ENCODE measurements at regions not wholly inside any gene's neighbourhood (a gene's known extent, or its start where the extent isn't known, plus 50 kb on each side); places are given as distances from the start of the nearest gene placed in this dataset.

DNA sequence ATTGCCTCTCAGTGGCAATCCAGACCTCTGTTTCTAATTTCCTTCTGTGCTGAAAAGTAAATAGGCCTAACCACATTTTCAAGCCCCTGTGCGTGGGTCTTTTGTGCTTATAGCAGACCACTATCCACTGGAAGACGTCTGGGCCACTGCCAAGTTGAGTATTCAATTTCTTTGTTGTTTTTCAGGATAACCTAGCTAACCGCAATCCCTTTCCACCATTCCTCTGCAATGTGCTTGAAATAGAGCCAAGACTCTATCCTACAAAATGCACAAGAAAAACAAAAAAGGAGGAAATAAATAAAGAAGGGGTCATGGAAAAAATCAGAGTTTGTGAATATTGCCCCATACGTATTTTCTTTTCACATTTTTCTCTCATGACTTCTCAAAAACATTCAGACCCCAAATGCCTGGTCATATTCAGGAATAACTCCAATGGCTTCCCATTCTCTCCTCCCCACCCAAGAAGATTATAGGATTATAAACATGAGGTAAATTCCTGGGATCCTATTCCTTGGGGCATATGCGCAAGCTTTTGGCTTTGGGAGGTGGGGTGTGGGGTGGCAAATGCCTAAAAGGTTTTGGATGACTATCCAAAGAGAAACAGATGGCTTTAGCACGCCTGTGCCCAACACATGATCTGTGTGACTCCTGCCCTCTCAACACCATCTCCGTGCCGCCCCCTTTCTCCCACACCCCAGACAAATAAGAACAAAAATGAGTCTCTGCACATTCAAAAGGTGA, 217.9 kb upstream of the THBS1 start:
- no peak overlapping the region for H3K27ac ChIP-seq (ENCODE audit: low read depth, low read length, poor library complexity, severe bottlenecking)
- no peak overlapping the region for H3K9ac ChIP-seq (ENCODE audit: low read length)
- H3K9me2 ChIP-seq (ENCODE audit: low read depth, low read length), result no peaks in the 10 kb centered on the region
- no peaks in the 10 kb centered on the region for H3K27me3 ChIP-seq (ENCODE audit: insufficient read depth, low read length)
- no peaks in the 10 kb centered on the region for H3F3A ChIP-seq (ENCODE audit: insufficient read depth, low read length)
- no peaks in the 10 kb centered on the region for H3K9me3 ChIP-seq (ENCODE audit: low read length)
- H3K4me2 ChIP-seq (ENCODE audit: low read length), result no peak overlapping the region
- no peaks in the 10 kb centered on the region for H3K79me2 ChIP-seq (ENCODE audit: insufficient read depth, low read length)
- no peaks in the 10 kb centered on the region for H3K4me1 ChIP-seq (ENCODE audit: insufficient read depth, low read length, severe bottlenecking)
- no peak overlapping the region for H2AFZ ChIP-seq (ENCODE audit: low read length)
- TF ChIP-seq, protein P1, sequence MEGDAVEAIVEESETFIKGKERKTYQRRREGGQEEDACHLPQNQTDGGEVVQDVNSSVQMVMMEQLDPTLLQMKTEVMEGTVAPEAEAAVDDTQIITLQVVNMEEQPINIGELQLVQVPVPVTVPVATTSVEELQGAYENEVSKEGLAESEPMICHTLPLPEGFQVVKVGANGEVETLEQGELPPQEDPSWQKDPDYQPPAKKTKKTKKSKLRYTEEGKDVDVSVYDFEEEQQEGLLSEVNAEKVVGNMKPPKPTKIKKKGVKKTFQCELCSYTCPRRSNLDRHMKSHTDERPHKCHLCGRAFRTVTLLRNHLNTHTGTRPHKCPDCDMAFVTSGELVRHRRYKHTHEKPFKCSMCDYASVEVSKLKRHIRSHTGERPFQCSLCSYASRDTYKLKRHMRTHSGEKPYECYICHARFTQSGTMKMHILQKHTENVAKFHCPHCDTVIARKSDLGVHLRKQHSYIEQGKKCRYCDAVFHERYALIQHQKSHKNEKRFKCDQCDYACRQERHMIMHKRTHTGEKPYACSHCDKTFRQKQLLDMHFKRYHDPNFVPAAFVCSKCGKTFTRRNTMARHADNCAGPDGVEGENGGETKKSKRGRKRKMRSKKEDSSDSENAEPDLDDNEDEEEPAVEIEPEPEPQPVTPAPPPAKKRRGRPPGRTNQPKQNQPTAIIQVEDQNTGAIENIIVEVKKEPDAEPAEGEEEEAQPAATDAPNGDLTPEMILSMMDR (IDR thresholded peaks at IDR 0.05; ENCODE audit: low read length), result no peak
- no peak for TF ChIP-seq EZH2 (IDR thresholded peaks at IDR 0.05; ENCODE audit: borderline replicate concordance, low read length)
- no peak overlapping the region for H3K4me3 ChIP-seq (ENCODE audit: low read depth, low read length, poor library complexity, severe bottlenecking)
- no peaks in the 10 kb centered on the region for H4K20me1 ChIP-seq (ENCODE audit: insufficient read depth, low read length)
- no peaks in the 10 kb centered on the region for H3K36me3 ChIP-seq (ENCODE audit: insufficient read depth, low read length)

DNA sequence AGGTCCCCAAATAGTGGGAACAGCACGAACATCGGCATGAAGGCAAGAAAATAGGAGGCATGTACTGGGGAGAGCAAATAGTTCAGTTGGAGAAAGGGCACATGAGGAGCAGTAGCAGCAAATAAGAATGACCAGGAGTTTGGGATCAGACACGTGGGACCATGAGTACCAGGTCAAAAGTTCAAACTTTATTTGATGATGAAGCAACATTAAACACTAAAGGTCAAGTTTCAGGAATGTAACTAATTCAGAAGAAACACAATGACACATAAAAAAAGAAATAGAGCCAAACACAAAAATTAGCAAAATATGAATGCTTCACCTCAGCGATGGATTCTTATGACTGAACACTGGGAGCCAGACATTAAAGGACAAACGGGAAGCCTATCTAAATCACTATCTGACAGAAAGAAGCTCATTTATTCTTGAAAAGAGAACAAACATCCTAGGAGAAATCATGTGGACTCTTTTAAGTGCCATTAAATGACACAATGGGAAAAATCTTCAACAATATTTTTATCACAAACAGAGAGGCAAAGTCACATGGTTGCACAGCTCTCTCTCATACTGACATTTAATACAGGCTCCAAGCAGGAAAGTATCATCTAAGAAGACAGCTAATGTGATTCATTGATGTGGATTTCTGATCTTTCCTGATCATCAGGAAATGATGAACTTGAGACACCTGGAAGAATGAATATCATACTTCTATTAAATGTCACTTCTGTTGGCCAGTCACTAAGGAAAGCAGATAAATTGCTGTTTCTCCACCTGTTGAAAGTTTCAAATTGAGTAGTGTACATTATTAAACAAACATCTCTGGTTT, 216.9 kb upstream of the THBS1 start:
- H3F3A ChIP-seq (ENCODE audit: insufficient read depth, low read length), result no peaks in the 10 kb centered on the region
- no peaks in the 10 kb centered on the region for H3K27me3 ChIP-seq (ENCODE audit: insufficient read depth, low read length)
- no peak overlapping the region for H3K9ac ChIP-seq (ENCODE audit: low read length)
- no peak overlapping the region for H3K27ac ChIP-seq (ENCODE audit: low read depth, low read length, poor library complexity, severe bottlenecking)
- no peaks in the 10 kb centered on the region for H4K20me1 ChIP-seq (ENCODE audit: insufficient read depth, low read length)
- H3K79me2 ChIP-seq (ENCODE audit: insufficient read depth, low read length), result no peaks in the 10 kb centered on the region
- no peak for TF ChIP-seq EZH2 (IDR thresholded peaks at IDR 0.05; ENCODE audit: borderline replicate concordance, low read length)
- TF ChIP-seq, protein P1 (IDR thresholded peaks at IDR 0.05; ENCODE audit: low read length), result no peak
- H3K9me2 ChIP-seq (ENCODE audit: low read depth, low read length), result no peaks in the 10 kb centered on the region
- no peak overlapping the region for H3K4me3 ChIP-seq (ENCODE audit: low read depth, low read length, poor library complexity, severe bottlenecking)
- H3K4me2 ChIP-seq (ENCODE audit: low read length), result no peak overlapping the region
- no peaks in the 10 kb centered on the region for H3K36me3 ChIP-seq (ENCODE audit: insufficient read depth, low read length)
- no peaks in the 10 kb centered on the region for H3K9me3 ChIP-seq (ENCODE audit: low read length)
- H3K4me1 ChIP-seq (ENCODE audit: insufficient read depth, low read length, severe bottlenecking), result no peaks in the 10 kb centered on the region
- H2AFZ ChIP-seq (ENCODE audit: low read length), result no peak overlapping the region

DNA sequence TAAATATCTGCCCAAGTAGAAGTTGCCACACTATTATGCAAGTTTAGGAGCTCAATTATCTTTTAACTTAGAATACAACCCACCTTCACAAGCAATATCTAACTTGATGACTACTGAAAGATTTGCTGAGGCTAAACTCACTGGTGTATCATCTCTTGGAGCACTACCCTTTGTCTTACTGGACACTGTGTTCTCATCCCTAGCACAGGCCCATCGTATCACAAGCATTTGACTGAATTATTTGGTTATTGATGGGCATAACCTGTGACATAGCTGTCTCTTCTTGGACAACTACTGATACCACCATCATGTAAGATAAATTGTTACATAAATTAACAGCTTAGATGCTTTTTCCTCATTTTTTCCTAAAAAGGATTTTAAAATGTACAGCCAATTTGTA, 216.2 kb upstream of the THBS1 start:
- no peak overlapping the region for H3K4me2 ChIP-seq (ENCODE audit: low read length)
- H4K20me1 ChIP-seq (ENCODE audit: insufficient read depth, low read length), result no peaks in the 10 kb centered on the region
- no peak overlapping the region for H3K9ac ChIP-seq (ENCODE audit: low read length)
- no peaks in the 10 kb centered on the region for H3K4me1 ChIP-seq (ENCODE audit: insufficient read depth, low read length, severe bottlenecking)
- H3K79me2 ChIP-seq (ENCODE audit: insufficient read depth, low read length), result no peaks in the 10 kb centered on the region
- H3K9me2 ChIP-seq (ENCODE audit: low read depth, low read length), result no peaks in the 10 kb centered on the region
- no peaks in the 10 kb centered on the region for H3K27me3 ChIP-seq (ENCODE audit: insufficient read depth, low read length)
- no peaks in the 10 kb centered on the region for H3K36me3 ChIP-seq (ENCODE audit: insufficient read depth, low read length)
- no peak overlapping the region for H3K4me3 ChIP-seq (ENCODE audit: low read depth, low read length, poor library complexity, severe bottlenecking)
- no peaks in the 10 kb centered on the region for H3F3A ChIP-seq (ENCODE audit: insufficient read depth, low read length)
- H3K9me3 ChIP-seq (ENCODE audit: low read length), result no peaks in the 10 kb centered on the region
- no peak overlapping the region for H3K27ac ChIP-seq (ENCODE audit: low read depth, low read length, poor library complexity, severe bottlenecking)
- no peak overlapping the region for H2AFZ ChIP-seq (ENCODE audit: low read length)
- no peak for TF ChIP-seq EZH2 (IDR thresholded peaks at IDR 0.05; ENCODE audit: borderline replicate concordance, low read length)
- TF ChIP-seq, protein P1 (IDR thresholded peaks at IDR 0.05; ENCODE audit: low read length), result no peak
